Adrenal gland (tissue), 5 donors: ENCODE measurements at regions not wholly inside any gene's neighbourhood (a gene's known extent, or its start where the extent isn't known, plus 50 kb on each side); places are given as distances from the start of the nearest gene placed in this dataset.

Experiments
- CTCF ChIP-seq, 6 experiments: fragments of 450-650 bp in 4 of 6; fragments of 200-600 bp in 2 of 6; sonication (generic) in 1 of 6; IDR thresholded peaks; 1 replicate in 5 of 6; 2 replicates in 1 of 6; pipeline versions ENCODE4 v1.5.1 to v1.8.0; 2016 to 2021; ENCODE audit warnings: antibody characterized with exemption in 6 of 6, mild to moderate bottlenecking in 2 of 6, moderate library complexity in 1 of 6
- POLR2A ChIP-seq, 2 donors: fragments of 450-650 bp; IDR thresholded peaks; one replicate each; pipeline ENCODE4 v1.6.1; 2017; ENCODE audit warnings: antibody characterized with exemption in 2 of 2, mild to moderate bottlenecking in 2 of 2, moderate library complexity in 1 of 2
- donor health status: DM: no; HTN: no; CAD: no.

- TF ChIP-seq CTCF (IDR thresholded peaks at IDR 0.05) (no peak), POLR2A (IDR thresholded peaks at IDR 0.05) (no peak)
Measured at GRCh38 chr7:149625947-149626392, 128.4 kb upstream of the ZNF746 start.
